Activated CD8-positive, alpha-beta T cell treated with anti-CD3 and anti-CD28 coated beads for 36 hours (primary cell): ENCODE measurements at regions not wholly inside any gene's neighbourhood (a gene's known extent, or its start where the extent isn't known, plus 50 kb on each side); places are given as distances from the start of the nearest gene placed in this dataset.

ENCODE experiments used
- ATAC-seq: fragments of 200-7000 bp; cut with Tn5 transposase; one replicate; pipeline ENCODE4 v1.10.0; 2021; ENCODE audit warnings: mild to moderate bottlenecking, moderate library complexity
- CTCF ChIA-PET: fragments of 350-600 bp; sonication (Branson Sonifier 250); formaldehyde crosslinking; loops from one replicate; lab custom pipeline; 2021; ENCODE audit warnings: antibody characterized with exemption; lab: Charles Lee
- POLR2A ChIA-PET: fragments of 350-600 bp; sonication (Branson Sonifier 250); formaldehyde crosslinking; loops from one replicate; lab custom pipeline; 2021; ENCODE audit warnings: antibody characterized with exemption; lab: Charles Lee
- DNase-seq: peaks from one replicate; pipeline ENCODE4 v3.0.0-alpha.2; 2020
- H3K27ac Mint-ChIP-seq: one replicate; pipeline ENCODE4 v1.8.0; 2021; ENCODE audit warnings: mild to moderate bottlenecking, mixed read lengths
- H3K27me3 Mint-ChIP-seq: one replicate; pipeline ENCODE4 v1.8.0; 2021; ENCODE audit warnings: mixed read lengths
- H3K36me3 Mint-ChIP-seq: one replicate; pipeline ENCODE4 v1.8.0; 2021; ENCODE audit warnings: low read depth, mixed read lengths
- H3K4me1 Mint-ChIP-seq: one replicate; pipeline ENCODE4 v1.8.0; 2021; ENCODE audit warnings: low read depth, mixed read lengths
- H3K4me3 Mint-ChIP-seq: one replicate; pipeline ENCODE4 v1.8.0; 2021; ENCODE audit warnings: mild to moderate bottlenecking, moderate library complexity, mixed read lengths
- H3K9me3 Mint-ChIP-seq: one replicate; pipeline ENCODE4 v1.8.0; 2021; ENCODE audit warnings: mixed read lengths
- intact Hi-C: fragments of 100-400 bp; cut with micrococcal nuclease; formaldehyde crosslinking; loops from one replicate; pipeline ENCODE4 v1.10.0; 2022
- TF ChIP-seq, protein P1 (sequence below): fragments of 200-600 bp; IDR thresholded peaks from one replicate; pipeline ENCODE4 v1.8.0; 2022; ENCODE audit warnings: antibody characterized with exemption, mild to moderate bottlenecking

- POLR2A ChIA-PET = no interaction called here
- ATAC-seq (no peak), DNase-seq (no peak)
These were observed 165.5 kb upstream of the CHRM2 start for GRCh38 chr7:136702913-136703312.

GRCh38 chr7:136698977-136699376 is 169.5 kb upstream of the CHRM2 start:
- no peaks in the 10 kb centered on the region for H3K9me3 Mint-ChIP-seq
- no peaks in the 10 kb centered on the region for H3K27me3 Mint-ChIP-seq
- intact Hi-C loops = loop anchor here (5.0 kb wide), 1 partner anchor 593 kb away; no protein-coding TSS in a partner anchor
- POLR2A ChIA-PET = no interaction called here
- H3K4me3 Mint-ChIP-seq = no peak overlapping the region
- H3K36me3 Mint-ChIP-seq = no peaks in the 10 kb centered on the region
- no peaks in the 10 kb centered on the region for H3K4me1 Mint-ChIP-seq
- DNase-seq (no peak), ATAC-seq (no peak)
- TF ChIP-seq, protein P1, sequence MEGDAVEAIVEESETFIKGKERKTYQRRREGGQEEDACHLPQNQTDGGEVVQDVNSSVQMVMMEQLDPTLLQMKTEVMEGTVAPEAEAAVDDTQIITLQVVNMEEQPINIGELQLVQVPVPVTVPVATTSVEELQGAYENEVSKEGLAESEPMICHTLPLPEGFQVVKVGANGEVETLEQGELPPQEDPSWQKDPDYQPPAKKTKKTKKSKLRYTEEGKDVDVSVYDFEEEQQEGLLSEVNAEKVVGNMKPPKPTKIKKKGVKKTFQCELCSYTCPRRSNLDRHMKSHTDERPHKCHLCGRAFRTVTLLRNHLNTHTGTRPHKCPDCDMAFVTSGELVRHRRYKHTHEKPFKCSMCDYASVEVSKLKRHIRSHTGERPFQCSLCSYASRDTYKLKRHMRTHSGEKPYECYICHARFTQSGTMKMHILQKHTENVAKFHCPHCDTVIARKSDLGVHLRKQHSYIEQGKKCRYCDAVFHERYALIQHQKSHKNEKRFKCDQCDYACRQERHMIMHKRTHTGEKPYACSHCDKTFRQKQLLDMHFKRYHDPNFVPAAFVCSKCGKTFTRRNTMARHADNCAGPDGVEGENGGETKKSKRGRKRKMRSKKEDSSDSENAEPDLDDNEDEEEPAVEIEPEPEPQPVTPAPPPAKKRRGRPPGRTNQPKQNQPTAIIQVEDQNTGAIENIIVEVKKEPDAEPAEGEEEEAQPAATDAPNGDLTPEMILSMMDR = no peak
- CTCF ChIA-PET = no interaction called here
- H3K27ac Mint-ChIP-seq = no peak overlapping the region

More at GRCh38 chr7:136702913-136703312, 165.5 kb upstream of the CHRM2 start:
- intact Hi-C loops = no loop called here
- CTCF ChIA-PET = no interaction called here
- TF ChIP-seq, protein P1 = no peak
- H3K27me3 Mint-ChIP-seq = no peaks in the 10 kb centered on the region
- H3K36me3 Mint-ChIP-seq = no peaks in the 10 kb centered on the region
- no peak overlapping the region for H3K27ac Mint-ChIP-seq
- H3K4me3 Mint-ChIP-seq = no peak overlapping the region
- H3K4me1 Mint-ChIP-seq = no peaks in the 10 kb centered on the region
- peaks cover 3% of the 10 kb centered on the region for H3K9me3 Mint-ChIP-seq

DNA sequence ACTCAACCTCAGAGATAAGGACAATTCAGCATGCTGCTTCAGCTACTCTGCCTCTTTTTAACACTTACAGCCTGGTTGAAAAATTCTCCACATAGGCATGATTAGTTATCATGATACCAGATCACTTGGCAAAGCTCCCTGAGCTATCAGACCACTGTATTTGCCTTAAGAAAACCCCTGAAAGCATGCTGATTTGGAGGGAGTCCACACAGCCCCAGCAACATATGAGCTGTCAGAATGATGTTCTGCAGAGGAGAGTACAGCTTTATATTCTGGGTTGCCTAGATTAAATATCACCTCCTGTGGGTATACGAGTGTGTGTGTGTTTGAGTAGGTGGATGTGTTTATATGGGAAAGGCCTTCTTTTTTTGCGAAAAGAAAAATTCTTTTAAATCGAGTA is 170.2 kb upstream of the CHRM2 start:
- H3K4me3 Mint-ChIP-seq = no peak overlapping the region
- CTCF ChIA-PET = interaction anchor here (1.1 kb wide), 1 partner anchor 10 kb away, joined by 3 read pairs; no protein-coding TSS in a partner anchor

GRCh38 chr7:136697271-136697670 is 171.2 kb upstream of the CHRM2 start:
- no peak overlapping the region for H3K27ac Mint-ChIP-seq
- POLR2A ChIA-PET = no interaction called here
- no peak overlapping the region for H3K4me3 Mint-ChIP-seq
- H3K9me3 Mint-ChIP-seq = no peaks in the 10 kb centered on the region
- DNase-seq (no peak), ATAC-seq (no peak)
- H3K36me3 Mint-ChIP-seq = no peaks in the 10 kb centered on the region
- H3K27me3 Mint-ChIP-seq = no peaks in the 10 kb centered on the region
- no peaks in the 10 kb centered on the region for H3K4me1 Mint-ChIP-seq
- intact Hi-C loops = loop anchor here (5.0 kb wide), 1 partner anchor 595 kb away; no protein-coding TSS in a partner anchor
- TF ChIP-seq, protein P1 = no peak
- CTCF ChIA-PET = no interaction called here

More for the DNA sequence above, 170.2 kb upstream of the CHRM2 start:
- Mint-ChIP-seq H3K4me1 (no peaks in the 10 kb centered on the region), H3K27ac (no peak overlapping the region), H3K27me3 (no peaks in the 10 kb centered on the region), H3K9me3 (no peaks in the 10 kb centered on the region), H3K36me3 (no peaks in the 10 kb centered on the region)
- intact Hi-C loops = loop anchor here (5.0 kb wide), 1 partner anchor 594 kb away; no protein-coding TSS in a partner anchor
- TF ChIP-seq, protein P1 = no peak
- POLR2A ChIA-PET = no interaction called here
- DNase-seq = no peak
- no peak for ATAC-seq

DNA sequence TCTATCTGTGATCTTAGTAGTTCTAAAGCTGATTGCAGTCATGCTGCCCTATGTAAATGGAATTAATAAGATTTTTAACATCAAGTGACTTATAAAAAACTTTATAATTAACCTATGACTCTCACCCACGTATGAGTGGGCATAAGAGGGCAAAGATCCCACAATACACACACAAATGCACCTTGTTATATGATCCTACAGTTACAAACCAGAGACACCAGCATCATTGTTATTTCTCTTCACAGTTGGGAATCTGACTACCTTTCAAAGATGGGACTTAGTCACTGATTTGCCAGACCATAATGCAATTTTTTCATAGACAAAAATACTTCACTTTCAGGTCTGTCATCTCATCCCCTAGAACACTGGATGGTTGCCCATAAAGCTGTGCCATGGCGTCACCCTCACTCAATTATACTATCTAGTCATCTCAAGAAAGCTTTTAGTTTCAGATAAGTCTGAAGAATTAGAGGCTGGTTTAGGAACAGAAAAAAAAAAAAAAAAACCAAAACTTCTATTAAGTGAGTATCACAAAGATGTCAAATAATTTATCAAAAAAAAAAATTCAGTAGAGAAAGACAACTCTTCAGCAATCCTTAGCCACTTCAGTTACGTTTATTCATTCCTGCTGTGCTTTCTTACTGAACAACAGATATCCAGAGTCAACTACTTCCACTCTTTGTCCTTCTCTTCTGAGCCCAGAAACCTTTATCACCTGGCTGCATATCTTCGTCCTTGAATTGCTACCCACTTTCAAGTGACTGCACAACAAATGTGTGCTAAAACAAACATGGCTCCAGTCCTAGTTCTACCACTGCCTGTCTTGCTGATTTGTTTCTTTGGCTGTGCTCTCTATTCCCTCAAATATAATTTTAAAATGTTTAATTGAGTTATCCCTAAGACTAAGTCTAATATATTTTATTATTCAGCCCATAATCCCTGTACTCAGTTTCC is 175.0 kb upstream of the CHRM2 start:
- DNase-seq (no peak), ATAC-seq (no peak)
- H3K4me1 Mint-ChIP-seq = no peaks in the 10 kb centered on the region
- H3K4me3 Mint-ChIP-seq = no peak overlapping the region
- peaks cover 2% of the 10 kb centered on the region for H3K9me3 Mint-ChIP-seq
- TF ChIP-seq, protein P1 = no peak
- intact Hi-C loops = no loop called here
- H3K27me3 Mint-ChIP-seq = no peaks in the 10 kb centered on the region
- H3K36me3 Mint-ChIP-seq = no peaks in the 10 kb centered on the region
- no peak overlapping the region for H3K27ac Mint-ChIP-seq
- POLR2A ChIA-PET = no interaction called here
- CTCF ChIA-PET = no interaction called here
